G401.6 (cell line): ENCODE measurements at regions not wholly inside any gene's neighbourhood (a gene's known extent, or its start where the extent isn't known, plus 50 kb on each side); places are given as distances from the start of the nearest gene placed in this dataset.
"Not testable (repeated sequence)": the region's sequence is repeated elsewhere in the genome, so short reads cannot be mapped to it uniquely, and the experiment has no call there.

Source experiments
- FAIRE-seq: peaks from 2 replicates; lab custom pipeline; 2012; peaks lifted over from hg19 to GRCh38; lab: Jason Lieb, UNC

DNA sequence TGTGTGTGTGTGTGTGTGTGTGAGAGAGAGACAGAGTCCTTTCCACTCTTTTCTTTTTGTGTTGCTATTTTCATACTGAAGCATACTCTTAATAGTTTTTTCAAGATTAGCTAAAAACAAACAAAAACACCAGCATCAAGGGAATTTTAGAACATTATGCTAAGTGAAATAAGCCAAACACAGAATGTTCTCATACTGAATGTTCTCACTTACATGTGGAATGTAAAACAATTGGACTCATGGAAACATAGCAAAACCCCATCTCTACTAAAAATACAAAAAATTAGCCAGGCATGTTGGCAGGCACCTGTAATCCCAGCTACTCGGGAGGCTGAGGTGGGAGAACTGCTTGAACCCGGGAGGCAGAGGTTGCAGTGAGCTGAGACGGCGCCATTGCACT lies 193.4 kb downstream of the XPNPEP1 start:
- not testable (repeated sequence) for FAIRE-seq

DNA sequence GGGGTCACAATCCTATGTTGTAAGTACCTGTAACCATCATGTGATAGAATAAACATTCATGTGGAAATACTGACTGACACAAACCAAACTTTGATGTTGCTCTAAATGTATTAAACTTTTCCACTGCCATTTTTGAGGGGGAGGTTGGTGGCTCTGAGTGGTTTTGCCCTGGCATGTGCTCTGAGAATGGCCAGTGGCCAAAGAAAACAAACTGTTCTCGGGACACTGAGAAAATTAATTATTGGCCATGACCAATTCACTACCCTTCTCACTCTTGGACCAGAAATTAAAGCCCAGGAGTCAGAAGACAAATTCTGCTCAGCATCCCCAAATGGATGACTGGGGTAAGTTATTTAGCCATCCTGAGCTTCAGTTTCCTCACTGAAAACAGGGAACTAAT lies 195.9 kb downstream of the XPNPEP1 start:
- FAIRE-seq, result no peak

DNA sequence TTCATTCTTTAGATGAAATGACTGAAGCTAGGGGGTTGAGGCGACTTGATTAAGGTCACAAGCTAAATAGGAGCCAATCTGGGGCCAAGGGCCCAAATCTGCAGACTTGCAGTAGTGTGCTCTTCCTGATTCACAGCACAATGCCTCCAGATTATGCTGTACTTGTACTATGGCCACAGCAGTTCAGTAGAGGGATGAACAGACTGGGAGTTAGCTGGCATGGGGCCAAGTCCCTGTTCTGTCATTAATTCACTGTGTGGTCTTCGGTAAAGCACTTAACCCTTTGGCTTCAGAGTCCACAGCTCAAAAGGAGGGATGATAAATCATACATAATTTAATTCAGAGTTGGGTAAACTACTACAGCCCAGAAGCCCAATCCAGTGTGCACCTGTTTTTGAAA lies 196.8 kb downstream of the XPNPEP1 start:
- no peak for FAIRE-seq

DNA sequence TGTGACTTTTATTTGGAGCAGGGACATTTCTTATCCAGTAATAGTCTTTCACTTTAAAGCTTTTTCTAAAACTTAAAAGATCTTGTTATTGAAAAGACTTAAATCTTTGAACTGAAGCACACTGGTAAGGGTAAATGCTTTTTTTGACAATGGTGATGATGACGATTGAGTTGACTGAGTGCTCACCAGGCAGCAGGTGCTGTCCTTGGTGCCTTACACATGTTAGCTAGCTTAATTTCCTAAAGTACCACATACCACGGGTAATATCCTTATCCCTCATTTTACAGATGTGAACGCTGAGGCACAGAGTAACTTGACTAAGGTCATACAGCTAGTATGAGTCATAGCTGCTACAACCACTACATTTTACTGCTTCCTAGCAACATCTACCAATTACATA lies 200.0 kb downstream of the XPNPEP1 start:
- no peak for FAIRE-seq

DNA sequence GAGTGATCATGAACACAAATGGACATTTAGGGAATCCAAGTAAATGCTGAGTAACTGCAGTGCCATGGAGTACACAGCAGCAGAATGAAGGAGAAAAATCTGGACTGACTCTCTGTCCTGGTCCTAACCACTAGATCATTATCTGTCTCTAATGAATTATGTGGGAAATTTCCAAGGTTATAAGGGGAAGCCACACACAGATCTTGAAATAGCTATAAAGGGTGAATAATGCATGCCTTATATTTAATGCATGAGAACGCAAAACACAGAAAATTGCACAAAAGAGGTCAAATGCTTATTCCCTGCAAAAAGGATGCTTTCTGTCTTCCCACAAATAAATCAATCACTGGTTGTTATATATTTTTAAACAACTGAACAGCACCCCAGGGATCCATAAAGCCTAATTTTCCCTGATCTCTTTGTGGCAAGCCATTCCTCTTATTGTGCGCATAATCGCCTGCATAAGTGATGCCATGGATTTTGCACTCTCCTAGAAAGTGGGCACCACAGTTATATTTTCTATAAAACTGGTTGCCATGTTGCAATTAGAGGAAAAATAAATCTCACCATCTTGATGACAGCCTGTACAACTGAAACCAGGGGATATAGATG lies 201.8 kb downstream of the XPNPEP1 start:
- no peak for FAIRE-seq

DNA sequence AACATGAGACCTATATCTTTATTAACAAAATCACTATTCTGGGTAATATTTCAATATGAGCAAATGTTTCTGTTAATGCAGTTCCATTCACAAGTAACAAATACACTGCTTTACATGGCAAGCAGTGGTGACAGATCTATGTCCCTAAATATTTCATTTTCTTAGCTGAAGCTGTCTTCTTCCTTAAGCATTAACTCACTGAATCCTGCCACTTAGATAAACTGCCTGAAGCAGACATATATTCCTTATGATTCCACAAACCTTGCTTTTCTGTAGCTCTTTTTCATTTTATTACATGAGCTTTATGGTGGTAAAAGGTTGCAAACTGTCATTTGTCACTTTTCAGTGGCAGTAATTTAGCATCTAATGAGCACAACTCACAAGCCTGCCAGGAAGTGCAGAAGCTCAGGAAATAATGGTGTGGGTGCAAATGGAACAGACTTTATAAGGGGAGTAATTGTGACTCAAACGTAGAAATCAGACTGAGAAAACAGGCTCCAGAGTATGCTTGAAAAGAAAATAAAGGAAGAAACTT lies 217.2 kb downstream of the XPNPEP1 start:
- FAIRE-seq, result no peak

DNA sequence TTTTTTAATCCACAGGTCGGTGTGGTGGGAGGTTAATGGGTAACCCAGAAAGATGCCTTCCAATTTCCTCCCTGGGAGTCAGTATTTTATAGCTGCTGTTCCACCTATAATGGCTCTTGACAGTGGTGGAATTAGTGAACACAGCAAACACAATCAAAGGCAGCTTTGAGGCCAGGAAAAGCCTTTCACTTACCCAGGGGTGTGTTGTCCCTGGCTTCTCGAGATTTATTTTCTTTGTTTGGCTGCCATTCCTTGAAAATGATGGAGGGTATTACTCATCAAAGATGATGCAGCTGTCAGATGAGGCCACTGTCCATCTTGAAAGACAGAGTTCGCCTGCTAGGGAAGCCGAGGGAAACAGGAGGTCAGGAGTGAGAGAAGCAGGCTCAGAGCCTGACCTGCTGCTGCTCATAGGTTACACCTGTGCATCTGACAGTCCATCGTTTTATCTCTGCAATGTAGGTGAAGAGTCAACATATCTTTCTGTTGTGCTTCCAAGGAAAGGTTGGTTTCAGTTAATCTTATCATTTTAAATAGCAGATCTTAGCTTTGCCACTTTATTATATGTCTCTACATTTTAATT lies 221.6 kb downstream of the XPNPEP1 start:
- no peak for FAIRE-seq

DNA sequence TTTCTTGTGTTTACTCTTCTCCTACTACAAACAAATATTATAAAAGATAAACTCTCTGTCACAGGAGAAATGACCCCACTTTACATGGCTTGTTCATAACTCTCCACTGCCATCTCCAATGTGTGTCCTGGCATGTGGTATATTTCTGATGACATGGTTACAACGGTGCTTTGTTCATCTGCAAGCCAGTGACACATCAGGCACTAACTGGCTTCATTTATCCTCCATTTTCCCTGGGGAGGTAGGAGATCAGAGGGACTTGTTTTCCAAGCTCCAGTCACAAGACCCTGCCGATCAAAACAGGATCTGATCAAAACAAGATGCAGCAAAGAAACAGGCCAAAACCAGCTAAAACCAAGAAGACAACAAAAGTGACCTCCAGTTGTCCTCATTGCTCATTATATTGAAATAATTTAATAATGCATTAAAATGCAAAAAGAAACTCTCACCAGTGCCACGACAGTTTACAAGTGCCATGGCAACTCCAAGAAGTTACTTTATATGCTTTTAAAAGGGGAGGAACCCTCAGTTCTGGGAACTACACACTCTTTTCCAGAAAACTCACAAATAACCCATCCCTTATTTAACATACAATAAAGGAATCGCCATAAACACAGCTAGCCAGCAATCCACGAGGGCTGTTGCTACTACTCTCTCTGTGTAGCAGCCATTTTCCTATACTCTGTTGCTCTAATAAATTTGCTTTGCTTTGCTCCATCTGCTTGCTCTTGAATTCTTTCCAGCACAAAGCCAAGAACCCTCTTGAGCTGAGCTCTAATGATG lies 224.2 kb downstream of the XPNPEP1 start:
- no peak for FAIRE-seq

DNA sequence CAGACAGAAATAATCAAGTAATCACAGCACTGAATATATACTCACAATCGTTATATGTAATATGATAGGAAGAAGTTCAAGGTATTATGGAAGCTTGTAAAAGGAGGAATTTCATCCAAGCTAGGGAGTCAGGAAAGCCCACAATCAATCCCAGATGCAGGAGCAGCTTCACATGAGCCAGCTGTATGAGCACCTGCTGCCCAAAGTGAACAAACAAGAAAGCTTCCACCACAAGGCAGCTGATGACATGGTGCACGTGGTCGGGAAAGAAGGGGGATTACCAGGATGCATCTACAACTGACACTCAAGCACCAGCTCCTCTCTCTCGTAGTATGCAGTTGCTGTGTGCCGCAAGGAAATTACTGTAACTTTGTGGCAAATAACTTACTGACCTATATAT lies 225.2 kb downstream of the XPNPEP1 start:
- FAIRE-seq, result no peak

DNA sequence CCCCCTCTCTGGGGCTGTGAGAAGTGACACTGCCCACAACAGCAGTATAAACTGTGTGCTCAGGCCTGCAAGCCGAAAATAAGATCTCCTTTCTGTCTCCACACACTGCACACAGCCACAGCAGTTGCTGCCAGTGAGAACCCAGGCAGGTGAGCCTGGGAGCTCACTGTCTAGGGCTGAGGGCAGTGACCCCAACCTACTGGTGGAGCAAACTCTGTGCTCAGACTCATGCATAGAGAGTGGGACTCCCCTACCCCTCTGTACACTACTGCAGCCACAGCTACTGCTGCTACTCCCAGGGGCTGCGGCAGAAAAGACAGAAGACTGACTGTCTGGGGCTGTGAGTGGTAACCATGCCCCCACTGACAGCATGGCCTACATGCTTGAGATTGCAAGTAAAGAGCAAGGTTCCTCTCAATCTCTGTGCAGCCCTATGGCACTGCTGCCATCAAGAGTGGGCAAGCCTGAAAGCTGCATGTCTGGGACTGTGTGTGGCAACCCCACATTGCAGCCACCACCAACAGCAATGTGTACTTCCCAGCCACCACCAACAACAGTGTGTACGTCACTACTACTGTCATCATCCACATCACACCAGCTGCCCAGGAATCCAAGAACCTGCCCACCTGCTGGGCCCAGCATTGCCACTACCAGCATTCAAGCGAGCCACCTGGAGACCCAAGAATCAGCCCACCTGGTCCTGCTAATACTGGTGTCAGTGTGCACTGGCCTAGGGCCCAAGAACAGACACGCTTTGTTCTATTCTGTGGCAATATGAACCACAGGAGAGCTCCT lies 226.1 kb downstream of the XPNPEP1 start:
- no peak for FAIRE-seq

DNA sequence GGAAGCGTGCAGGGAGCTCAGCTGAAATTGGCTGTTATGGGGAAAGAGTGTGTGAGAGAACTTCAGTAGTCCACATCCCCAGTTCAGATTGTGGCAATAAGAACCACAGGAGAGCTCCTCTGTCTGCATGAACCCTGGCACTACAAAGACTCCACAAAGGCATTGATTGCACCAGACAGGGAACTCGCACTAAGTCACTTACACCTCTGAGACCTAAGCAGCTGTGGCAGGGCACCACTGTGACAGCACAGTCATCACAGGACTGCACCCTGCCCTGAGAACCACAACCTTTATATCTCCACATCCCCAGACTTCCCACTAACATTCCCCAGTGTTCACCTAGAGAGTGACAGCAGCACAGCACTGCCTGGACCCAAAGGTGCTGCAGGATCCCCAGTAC lies 226.8 kb downstream of the XPNPEP1 start:
- FAIRE-seq, result no peak

DNA sequence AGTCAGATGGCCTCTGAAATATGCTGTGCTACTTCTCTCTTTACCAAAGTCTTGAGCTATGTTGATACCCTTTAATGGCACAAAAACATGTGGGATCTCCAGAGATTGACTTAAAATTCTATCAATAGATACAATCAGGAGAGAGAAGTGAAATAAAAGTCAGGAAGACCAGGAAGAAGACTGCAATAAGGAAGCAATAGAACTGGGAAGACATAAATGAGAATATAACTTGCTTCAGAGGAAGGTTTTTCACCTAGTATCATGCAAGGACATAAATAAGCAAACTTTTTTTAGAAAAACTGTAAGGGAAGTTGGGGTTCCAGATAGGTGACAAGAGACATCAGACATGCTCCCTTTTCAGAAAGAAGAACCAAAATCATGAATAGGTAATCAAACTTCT lies 227.3 kb downstream of the XPNPEP1 start:
- no peak for FAIRE-seq

DNA sequence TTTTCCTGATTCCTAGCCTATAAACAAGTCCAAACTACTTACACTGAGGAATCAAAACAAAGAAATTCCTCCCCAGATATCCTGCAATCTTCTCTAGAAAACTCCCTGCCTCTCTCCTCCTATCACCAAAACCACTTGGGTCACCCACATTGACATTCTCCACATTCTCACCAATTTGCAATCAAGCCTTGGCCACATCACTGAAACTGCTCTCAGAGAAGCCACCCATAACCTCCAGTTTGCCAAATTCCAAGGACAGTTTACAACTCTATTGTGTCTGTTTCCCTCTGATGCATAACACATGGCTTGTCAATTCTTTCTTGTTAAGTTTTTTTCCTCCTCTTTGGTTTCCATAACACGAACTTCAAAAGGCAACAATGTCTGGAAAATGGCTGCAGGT lies 233.5 kb downstream of the XPNPEP1 start:
- no peak for FAIRE-seq

DNA sequence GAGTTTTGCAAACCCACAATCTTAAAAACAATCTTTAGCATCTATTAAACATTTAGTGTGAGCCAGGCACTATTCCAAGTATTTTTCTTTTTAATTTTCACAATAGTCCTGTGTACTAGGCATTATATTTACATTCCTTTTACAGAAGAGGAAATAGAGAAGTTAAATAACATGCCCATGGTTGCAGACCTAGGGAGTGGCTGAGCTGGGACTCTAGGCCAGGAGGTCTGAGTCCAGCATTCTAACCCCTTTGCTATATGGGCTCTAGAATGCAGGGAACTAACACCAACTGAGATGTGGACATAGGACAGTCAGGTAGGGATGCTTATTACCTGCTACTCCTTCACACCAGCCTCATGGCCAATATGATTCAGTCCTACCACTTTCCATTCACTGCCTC lies 243.8 kb downstream of the XPNPEP1 start:
- no peak for FAIRE-seq

DNA sequence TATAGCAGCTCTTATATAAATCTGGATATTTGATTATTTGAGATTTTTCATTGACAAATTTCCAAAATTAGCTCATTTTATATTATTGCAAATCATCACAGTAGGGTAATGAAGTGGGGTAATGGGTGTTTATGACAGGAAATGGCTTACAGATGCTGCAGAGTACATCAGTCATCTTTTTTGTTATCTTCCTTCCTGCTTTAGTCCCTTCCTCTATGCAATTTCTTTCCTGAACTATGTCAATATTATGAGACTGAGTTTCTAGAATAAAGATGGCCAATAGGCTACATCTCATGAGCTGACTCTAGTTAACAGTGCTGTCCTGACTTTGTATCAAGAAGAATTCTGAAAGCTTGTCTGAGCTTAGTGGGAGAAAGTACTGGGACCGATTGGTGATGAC lies 244.5 kb downstream of the XPNPEP1 start:
- FAIRE-seq, result no peak

DNA sequence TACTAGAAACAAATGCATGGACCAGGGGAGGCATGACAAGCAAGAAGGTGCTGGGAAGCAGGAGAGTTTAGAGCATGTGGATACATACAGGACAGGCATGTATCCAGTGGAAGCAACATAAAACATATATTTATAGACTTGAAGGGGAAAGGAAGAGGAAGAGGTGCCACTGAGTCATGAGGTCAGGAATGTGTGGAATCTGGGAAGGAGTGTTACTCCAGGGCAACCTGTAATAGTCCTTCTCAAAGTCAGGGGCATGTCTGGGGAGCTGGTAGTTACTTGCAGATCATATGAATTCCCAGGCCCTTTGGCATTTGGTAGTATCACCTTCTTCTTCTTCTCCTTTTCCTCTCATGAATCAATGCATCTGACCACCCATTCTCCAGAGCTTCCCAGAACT lies 246.6 kb downstream of the XPNPEP1 start:
- no peak for FAIRE-seq

DNA sequence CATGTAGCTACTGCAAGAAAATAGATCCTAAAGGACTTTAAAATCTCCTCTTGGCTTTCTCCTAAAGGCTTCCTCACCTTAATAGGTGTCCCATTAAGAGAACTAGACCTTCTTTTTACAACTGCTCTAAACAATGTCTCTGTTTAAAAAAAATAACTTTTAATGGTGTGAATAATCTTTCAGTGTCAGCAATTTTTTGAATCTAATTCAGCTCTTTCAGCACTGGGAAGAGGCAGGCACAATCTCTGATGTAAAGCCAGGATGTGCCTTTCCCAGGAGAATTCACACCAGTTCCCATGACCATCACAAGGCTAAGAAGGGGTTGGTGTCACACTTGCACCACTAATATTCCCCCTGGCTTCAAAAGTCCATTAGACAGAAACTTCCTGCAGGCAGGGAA lies 254.6 kb downstream of the XPNPEP1 start:
- no peak for FAIRE-seq

DNA sequence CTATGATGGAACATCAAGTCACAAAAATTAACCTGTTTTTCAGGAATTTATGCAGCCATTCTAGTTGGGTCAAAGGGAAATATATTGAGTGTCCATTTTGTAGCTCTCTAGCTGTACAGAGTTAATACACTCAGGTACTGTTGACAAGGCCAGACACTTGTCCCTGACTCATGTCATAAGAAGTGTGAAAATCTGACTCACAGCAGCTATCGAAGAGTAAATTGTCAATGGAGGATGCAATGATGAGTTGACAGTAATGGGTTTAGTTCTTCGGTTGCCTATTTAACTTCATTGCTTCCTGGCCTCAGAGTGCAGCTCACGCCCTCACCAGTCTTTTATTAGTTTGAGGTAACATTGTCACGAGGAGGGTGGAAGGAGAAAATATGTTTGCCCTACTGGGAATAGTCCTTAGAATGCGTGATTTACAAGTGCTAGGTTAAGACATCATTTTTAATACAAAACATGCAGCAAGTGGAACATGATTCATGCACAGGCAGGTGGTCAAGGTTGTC lies 255.1 kb downstream of the XPNPEP1 start:
- FAIRE-seq, result no peak

DNA sequence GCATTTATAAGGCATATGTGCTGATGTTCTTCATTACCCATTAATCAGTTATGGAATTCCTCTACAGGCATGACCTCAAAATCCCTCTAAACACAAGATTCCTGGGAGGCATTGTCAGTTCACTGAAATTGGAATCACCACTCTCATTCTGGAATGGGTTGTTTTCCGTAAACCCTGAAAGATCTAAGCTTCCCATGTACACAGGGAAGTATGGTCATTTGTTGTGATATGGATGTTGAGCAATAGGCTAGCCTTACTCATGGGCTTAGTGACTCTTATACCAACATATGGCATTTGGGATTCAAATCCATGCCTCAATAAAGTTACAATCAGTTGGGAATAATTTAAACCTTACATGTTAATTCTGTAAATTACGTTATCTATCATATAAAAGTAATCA lies 258.0 kb downstream of the XPNPEP1 start:
- FAIRE-seq, result no peak

DNA sequence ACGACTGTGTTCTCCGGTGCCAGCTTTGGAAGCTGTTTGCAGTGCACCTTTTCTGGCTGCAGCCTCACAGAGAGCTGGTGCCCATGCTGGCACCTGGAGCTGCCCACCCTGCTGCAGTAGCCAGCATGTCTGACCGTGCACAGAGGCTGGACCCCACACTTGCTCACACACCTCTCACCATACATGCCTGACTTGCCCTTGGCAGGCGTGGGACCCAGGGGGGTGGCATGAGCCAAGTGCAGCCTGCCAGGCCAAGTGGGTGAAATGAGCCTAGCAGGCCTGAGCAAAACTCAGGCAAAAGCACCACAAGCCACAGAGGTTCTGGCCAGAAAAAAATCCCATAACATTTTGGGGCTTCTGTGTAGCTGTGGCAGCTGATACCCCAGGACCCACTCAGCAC lies 258.8 kb downstream of the XPNPEP1 start:
- FAIRE-seq, result no peak

DNA sequence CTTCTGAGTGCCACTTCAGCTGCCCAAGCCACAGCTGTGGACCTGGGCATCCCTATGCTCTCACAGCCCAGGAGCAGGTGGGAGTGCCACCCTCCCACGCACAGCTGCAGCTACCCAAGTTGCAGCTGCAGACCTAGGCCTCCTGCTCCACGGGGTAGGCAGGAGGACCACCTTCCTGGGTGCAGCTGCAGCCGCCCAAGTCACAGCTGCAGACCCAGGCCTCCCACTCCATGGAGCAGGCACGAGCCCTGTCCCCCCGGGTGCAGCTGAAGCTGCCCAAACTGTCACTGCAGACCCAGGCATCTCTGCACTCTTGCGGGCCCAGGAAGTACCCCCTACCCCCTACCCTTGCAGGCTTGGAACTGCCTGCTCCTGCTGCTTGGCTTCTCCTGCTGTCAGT lies 260.2 kb downstream of the XPNPEP1 start:
- no peak for FAIRE-seq

DNA sequence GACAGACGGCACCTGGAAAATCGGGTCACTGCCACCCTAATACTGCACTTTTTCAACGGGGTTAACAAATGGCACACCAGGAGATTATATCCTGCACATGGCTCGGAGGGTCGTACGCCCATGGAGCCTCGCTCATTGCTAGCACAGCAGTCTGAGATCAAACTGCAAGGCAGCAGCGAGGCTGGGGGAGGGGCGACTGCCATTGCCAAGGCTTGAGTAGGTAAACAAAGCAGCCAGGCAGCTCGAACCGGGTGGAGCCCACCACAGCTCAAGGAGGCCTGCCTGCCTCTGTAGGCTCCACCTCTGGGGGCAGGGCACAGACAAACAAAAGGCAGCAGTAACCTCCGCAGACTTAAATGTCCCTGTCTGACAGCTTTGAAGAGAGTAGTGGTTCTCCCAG lies 270.7 kb downstream of the XPNPEP1 start:
- FAIRE-seq, result not testable (repeated sequence)

DNA sequence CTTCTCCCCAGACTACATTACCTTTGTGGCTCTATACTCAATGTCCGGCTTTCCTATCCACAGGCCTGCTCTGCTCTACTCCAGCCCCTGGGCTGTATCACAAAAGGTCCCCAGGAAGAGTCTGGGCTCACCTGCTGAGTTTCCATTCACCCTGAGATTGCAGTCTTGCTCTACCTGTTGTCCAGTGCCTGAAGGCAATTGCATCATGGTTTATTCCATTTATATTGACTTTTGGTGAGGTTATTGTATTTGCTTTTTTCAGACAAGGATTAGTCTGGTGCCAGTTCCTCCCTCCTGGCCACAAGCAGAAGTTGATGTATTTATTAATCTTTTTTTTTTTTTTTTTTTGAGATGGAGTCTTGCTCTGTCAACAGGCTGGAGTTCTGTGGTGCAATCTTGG lies 273.1 kb downstream of the XPNPEP1 start:
- FAIRE-seq, result no peak
